OCI-LY3 (cell line): ENCODE measurements at regions not wholly inside any gene's neighbourhood (a gene's known extent, or its start where the extent isn't known, plus 50 kb on each side); places are given as distances from the start of the nearest gene placed in this dataset.

Experiments
- H2AFZ ChIP-seq: fragments of 200-600, 300-600 bp; shearing (Covaris generic); 2 replicates; pipeline ENCODE4 v1.6.0; 2014; ENCODE audit warnings: antibody characterized with exemption, low read depth, low read length
- H3K27ac ChIP-seq: fragments of 200-600, 300-600 bp; sonication (generic); 2 replicates; pipeline ENCODE4 v1.5.1; 2014; ENCODE audit warnings: mild to moderate bottlenecking, low read length, moderate library complexity, mixed read lengths
- H3K27me3 ChIP-seq: fragments of 200-600, 300-600 bp; sonication (generic); 2 replicates; pipeline ENCODE4 v1.6.1; 2014; ENCODE audit warnings: low read depth, low read length, mixed read lengths
- H3K36me3 ChIP-seq: fragments of 200-600, 300-600 bp; sonication (generic); replicated peaks from 2 replicates; pipeline ENCODE3; 2014; ENCODE audit warnings: low read depth, low read length, mixed read lengths
- H3K4me1 ChIP-seq: fragments of 300-600, 200-600 bp; sonication (generic); 2 replicates; pipeline ENCODE4 v1.6.1; 2014; ENCODE audit warnings: low read length, mixed read lengths
- H3K4me2 ChIP-seq: fragments of 200-600, 300-600 bp; sonication (generic); 2 replicates; pipeline ENCODE4 v1.6.1; 2014; ENCODE audit warnings: low read length, mixed read lengths
- H3K4me3 ChIP-seq: fragments of 300-600, 200-600 bp; sonication (generic); 2 replicates; pipeline ENCODE4 v1.5.1; 2014; ENCODE audit warnings: antibody characterized with exemption, mild to moderate bottlenecking, low read length, moderate library complexity
- H3K79me2 ChIP-seq: fragments of 300-600, 200-600 bp; shearing (Covaris generic); 2 replicates; pipeline ENCODE4 v1.6.1; 2014; ENCODE audit warnings: mild to moderate bottlenecking, low read length, mixed read lengths
- H3K9ac ChIP-seq: fragments of 300-600, 200-600 bp; shearing (Covaris generic); 2 replicates; pipeline ENCODE4 v1.6.0; 2014; ENCODE audit warnings: mild to moderate bottlenecking, low read length, moderate library complexity
- H3K9me3 ChIP-seq: fragments of 200-600, 300-600 bp; shearing (Covaris generic); 2 replicates; pipeline ENCODE4 v1.6.1; 2014; ENCODE audit warnings: low read length, mixed read lengths; ENCODE audit not compliant: insufficient read depth
- H4K20me1 ChIP-seq: fragments of 200-600, 300-600 bp; sonication (generic); 2 replicates; pipeline ENCODE4 v1.6.1; 2016; ENCODE audit warnings: low read length, mixed read lengths; ENCODE audit not compliant: insufficient read depth
- CTCF ChIP-seq: fragments of 200-600, 300-600 bp; sonication (generic); IDR thresholded peaks from 2 replicates; pipeline ENCODE4 v1.5.1; 2014; ENCODE audit warnings: antibody characterized with exemption, low read length, low read depth
- EZH2phosphoT487 ChIP-seq: fragments of 200-600 bp; shearing (Covaris generic); IDR thresholded peaks from 2 replicates; pipeline ENCODE4 v1.6.1; 2018; ENCODE audit warnings: antibody characterized with exemption, mixed run types, low read depth

DNA sequence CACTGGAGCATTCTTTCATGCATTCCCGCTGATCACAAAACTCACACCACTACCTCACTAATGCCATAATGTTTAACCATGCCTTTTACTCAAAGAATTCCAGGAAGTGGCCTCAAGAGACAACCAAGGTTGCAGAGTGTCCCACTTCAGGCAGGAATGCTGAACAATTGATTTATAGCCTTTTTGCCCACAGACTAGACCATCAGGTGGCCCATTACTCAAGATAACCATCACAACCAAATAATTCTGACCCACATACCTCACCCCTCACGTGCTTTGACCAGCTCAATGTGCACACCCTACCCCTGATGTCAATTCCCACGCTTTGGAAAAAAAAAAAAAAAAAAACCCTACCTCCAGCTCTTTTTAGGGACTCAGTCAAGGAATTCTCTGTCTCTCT is 220.6 kb upstream of the UFL1 start:
- Histone ChIP-seq H3K4me2 (no peak overlapping the region), H4K20me1 (no peaks in the 10 kb centered on the region), H2AFZ (no peak overlapping the region), H3K9ac (no peak overlapping the region), H3K9me3 (no peaks in the 10 kb centered on the region), H3K4me3 (no peak overlapping the region), H3K79me2 (no peaks in the 10 kb centered on the region), H3K4me1 (no peaks in the 10 kb centered on the region), H3K36me3 (no peaks in the 10 kb centered on the region), H3K27me3 (no peaks in the 10 kb centered on the region), H3K27ac (no peak overlapping the region)
- TF ChIP-seq EZH2phosphoT487 (no peak), CTCF (no peak)

DNA sequence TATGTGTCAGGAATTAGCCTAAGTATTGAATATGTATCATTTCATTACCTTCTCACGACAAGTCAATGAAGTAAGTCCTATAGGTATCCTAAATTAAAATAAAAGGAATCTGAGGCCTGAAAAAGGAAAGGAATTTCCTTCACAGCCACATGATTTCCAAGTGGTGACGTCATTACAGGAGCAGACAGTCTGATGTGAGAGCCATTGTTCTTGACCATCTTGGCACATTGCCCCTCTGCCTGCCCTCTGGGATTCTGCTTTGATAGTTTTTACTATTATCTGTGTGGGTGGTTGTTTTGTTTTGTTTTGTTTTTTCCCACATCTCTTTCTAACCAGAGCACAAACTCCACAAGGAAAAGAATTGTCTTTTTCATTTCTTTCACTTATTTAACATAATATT is 219.8 kb upstream of the UFL1 start:
- Histone ChIP-seq H3K9me3 (no peaks in the 10 kb centered on the region), H3K27me3 (no peaks in the 10 kb centered on the region), H2AFZ (no peak overlapping the region), H3K36me3 (no peaks in the 10 kb centered on the region), H3K9ac (no peak overlapping the region), H3K27ac (no peak overlapping the region), H3K4me2 (no peak overlapping the region), H3K4me1 (no peaks in the 10 kb centered on the region), H3K4me3 (no peak overlapping the region), H4K20me1 (no peaks in the 10 kb centered on the region), H3K79me2 (no peaks in the 10 kb centered on the region)
- TF ChIP-seq CTCF (no peak), EZH2phosphoT487 (no peak)

- Histone ChIP-seq H3K9ac (no peak overlapping the region), H3K9me3 (no peaks in the 10 kb centered on the region), H3K4me3 (no peak overlapping the region), H3K79me2 (no peaks in the 10 kb centered on the region), H2AFZ (no peak overlapping the region), H3K36me3 (no peaks in the 10 kb centered on the region), H3K4me2 (no peak overlapping the region), H3K4me1 (no peaks in the 10 kb centered on the region), H4K20me1 (no peaks in the 10 kb centered on the region), H3K27ac (no peak overlapping the region), H3K27me3 (no peaks in the 10 kb centered on the region)
- TF ChIP-seq EZH2phosphoT487 (no peak), CTCF (no peak)
Observed at GRCh38 chr6:96302991-96303390, 218.6 kb upstream of the UFL1 start.

GRCh38 chr6:96304997-96305396 is 216.6 kb upstream of the UFL1 start:
- H3K9ac ChIP-seq = no peak overlapping the region
- H3K79me2 ChIP-seq = no peaks in the 10 kb centered on the region
- no peak overlapping the region for H2AFZ ChIP-seq
- no peak overlapping the region for H3K27ac ChIP-seq
- H3K9me3 ChIP-seq = no peaks in the 10 kb centered on the region
- no peak overlapping the region for H3K4me3 ChIP-seq
- no peak overlapping the region for H3K4me2 ChIP-seq
- H3K36me3 ChIP-seq = no peaks in the 10 kb centered on the region
- H4K20me1 ChIP-seq = no peaks in the 10 kb centered on the region
- no peak for TF ChIP-seq CTCF
- no peak for TF ChIP-seq EZH2phosphoT487
- no peaks in the 10 kb centered on the region for H3K27me3 ChIP-seq
- no peaks in the 10 kb centered on the region for H3K4me1 ChIP-seq
